ENCODE measurements at regions not wholly inside any gene's neighbourhood (a gene's known extent, or its start where the extent isn't known, plus 50 kb on each side); places are given as distances from the start of the nearest gene placed in this dataset.

DNA sequence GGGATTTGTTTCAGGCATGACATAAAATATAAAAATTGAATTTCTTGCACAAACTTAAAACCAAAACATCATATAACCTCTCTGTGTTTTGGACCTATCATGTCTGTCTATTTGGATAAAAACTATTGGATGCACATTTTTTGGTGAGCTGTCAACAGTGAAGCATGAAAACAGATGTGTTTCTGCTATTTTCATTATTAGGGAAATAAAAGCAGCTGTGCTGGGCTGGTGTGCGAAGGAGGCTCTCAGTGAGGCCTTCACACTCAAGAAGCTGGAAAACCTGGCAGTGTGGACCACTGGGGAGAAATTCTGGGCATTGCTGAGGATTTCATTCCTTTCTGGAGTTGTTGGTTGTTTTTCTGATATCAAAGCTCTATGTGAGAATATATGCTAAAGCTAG lies 395.3 kb downstream of the GJA1 start:
- TF ChIP-seq, protein P1, sequence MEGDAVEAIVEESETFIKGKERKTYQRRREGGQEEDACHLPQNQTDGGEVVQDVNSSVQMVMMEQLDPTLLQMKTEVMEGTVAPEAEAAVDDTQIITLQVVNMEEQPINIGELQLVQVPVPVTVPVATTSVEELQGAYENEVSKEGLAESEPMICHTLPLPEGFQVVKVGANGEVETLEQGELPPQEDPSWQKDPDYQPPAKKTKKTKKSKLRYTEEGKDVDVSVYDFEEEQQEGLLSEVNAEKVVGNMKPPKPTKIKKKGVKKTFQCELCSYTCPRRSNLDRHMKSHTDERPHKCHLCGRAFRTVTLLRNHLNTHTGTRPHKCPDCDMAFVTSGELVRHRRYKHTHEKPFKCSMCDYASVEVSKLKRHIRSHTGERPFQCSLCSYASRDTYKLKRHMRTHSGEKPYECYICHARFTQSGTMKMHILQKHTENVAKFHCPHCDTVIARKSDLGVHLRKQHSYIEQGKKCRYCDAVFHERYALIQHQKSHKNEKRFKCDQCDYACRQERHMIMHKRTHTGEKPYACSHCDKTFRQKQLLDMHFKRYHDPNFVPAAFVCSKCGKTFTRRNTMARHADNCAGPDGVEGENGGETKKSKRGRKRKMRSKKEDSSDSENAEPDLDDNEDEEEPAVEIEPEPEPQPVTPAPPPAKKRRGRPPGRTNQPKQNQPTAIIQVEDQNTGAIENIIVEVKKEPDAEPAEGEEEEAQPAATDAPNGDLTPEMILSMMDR (IDR thresholded peaks at IDR 0.05): no peak
- no peak for TF ChIP-seq POLR2AphosphoS5 (IDR thresholded peaks at IDR 0.05; ENCODE audit: insufficient read depth in 1 of 2, low read depth in 1 of 2)
- no peak for TF ChIP-seq POLR2A (IDR thresholded peaks at IDR 0.05)

All from vagina (tissue), 2 donors.